Activated CD4-positive, CD25-positive, alpha-beta regulatory T cell (primary cell): ENCODE measurements at regions not wholly inside any gene's neighbourhood (a gene's known extent, or its start where the extent isn't known, plus 50 kb on each side); places are given as distances from the start of the nearest gene placed in this dataset.
"Not testable (repeated sequence)": the region's sequence is repeated elsewhere in the genome, so short reads cannot be mapped to it uniquely, and the experiment has no call there.

Experiments used
- DNase-seq, 4 experiments: peaks; one replicate each; lab custom pipeline; 2025; lab: John Stamatoyannopoulos, UW

DNA sequence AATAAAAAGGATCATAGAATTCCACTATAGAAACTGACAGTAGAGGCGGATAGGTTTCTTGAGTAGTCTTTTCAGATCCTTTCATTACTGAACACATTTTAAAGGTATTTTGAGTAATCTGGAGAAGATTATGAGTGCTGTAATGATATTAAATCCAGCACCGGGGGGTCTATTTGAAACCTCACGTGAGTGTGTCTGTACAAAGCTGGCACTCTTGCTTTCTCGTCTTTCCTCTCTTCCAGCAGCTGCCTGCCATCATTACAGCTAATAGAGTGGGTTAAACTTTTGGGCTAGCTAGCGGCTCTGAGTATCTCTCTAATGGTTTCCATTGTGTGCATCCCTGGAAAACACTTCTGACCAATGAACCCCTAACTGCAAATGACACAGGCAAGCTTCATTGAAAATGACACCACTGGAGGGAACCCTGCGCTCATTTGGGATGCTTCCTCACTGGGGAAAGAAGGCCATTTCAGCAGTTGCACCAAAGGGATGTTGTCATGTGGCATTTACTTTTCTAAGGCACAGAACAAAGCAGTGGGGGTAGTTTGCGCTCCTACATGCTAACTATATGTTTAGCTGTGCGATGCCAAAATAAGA, 101.0 kb downstream of the HRH4 start:
- DNase-seq: no peak

DNA sequence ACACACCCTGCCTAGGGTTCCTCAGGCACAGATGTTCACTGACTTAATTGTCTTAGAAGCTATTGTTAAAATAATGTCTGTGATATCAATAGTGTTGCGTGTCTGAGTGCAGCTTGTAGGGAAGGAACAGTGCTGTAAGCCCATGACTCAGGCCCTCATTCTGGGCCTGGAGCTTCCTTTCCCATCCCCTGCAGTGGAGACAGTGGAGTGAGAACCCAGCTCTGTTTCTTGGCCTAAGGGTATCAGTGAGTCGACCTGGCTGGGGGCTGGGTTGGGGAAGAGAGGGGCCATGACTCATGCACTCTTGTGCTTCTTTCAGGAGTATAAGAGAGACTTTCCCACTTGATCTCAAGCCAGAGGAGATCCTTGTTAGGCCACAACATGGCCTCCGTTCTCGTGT, 106.8 kb downstream of the HRH4 start:
- no peak for DNase-seq

DNA sequence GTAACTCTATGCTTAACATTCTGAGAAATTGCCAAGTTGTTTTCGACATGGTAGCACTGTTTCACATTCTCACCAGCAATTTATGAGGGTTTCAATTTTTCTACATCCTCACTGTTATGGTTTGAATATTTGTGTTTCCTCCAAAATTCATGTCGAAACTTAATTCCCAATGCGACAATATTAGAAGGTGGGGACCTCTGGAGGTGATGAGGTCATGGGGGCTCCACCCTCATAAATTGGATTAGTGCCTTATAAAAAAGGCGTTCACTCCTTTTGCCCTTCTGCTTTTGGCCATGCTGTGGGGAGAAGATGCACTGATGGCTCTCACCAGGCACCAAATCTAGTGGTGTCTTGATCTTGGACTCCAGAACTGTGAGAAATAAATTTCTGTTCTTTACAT, 110.3 kb downstream of the HRH4 start:
- DNase-seq: no peak

DNA sequence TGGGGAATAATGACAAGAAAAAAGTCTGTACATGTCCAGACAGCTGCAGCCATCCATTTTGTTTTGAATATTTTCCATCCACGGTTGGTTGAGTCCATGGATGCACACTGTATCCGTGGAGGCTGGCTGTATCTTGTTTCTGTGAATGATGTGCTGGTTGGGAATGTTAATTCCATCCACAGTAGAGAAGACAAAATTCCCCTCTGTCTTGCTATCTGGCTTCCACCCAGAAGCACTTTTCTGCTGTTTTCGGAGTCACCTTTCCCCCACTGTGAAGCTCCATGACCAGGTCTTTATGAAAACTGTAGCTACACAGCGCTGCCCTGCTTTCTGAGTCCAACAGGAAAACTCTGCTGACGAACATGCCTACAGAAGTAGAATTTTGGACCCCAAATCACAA, 122.3 kb downstream of the HRH4 start:
- no peak for DNase-seq

DNA sequence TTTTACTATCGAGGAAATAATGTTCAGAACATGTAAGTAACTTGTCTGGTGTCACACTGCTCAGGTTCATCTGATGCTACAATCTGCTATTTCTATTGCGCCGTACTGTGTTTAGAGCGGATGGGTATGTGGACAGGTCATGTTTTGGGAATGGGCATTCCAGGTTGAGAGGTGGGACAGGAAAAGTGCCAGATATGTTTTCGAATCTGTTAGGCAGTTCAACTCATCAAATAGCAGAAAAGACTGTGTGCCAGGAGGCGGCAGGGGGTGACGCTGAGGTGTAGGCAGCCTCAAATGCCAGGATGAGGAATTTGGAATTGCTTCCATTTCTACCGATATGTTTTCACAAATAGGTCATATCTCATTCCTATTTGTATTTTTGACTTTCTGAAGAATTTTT, 123.8 kb downstream of the HRH4 start:
- no peak for DNase-seq

GRCh38 chr18:24584813-24585212, 124.4 kb downstream of the HRH4 start:
- no peak for DNase-seq

DNA sequence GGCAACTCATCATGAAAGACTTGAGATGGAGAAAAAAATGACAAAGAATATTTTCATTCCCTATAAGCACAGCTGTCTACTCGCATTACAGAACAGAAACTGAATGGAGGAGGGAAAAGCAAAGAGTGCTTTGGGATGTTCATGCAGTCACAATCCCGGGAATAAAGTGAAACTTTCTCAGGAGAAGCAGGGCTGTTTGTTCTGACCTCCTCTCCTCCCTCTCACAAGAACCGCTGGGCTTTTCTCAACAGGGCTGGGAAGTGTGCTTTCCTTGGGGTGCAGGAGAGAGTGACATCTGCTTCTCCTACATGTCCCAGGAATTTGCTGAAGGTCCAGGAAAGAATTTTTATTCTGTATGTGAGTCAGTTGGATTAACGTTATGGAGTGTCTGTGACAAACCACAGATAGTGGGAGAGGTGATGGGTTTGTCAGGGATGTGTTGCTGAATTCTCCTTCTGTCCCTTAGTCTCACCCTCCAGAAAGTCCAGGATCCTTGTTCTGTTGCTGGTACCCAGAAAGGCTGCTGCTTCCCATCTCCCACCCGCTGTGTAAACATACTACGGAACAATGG, 125.6 kb downstream of the HRH4 start:
- DNase-seq: no peak

DNA sequence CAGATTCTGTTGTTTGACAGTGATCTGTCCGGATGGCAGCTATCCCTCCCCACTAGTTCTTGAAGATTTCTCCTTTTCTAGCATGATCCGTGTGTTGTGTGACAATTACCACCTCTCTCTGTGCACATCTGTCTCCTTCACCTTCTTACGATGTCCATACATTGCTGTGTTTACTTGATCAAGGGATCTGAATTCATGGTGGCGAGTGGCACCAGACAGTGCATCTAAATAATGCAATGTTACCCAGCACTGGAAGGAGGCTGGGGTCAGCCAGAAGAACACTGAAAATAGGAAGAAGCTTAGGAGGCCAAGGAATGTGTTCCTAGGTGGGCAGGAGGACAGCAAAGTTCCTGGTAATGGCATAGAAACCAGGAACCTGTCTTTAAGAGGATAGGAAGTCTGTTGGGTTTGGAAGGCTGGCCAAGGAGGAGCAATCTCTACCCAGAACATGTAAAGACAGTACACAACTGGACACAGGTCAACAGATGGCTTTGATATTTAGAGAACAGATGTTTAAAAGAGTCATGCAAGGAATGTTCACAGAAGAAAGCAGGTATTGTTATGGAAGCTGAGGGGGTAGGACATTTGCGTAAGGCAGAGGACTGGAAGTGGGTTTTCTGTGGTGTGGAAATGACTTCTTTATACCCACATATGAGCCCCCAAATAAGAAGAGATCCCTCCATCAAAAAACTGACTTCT, 126.4 kb downstream of the HRH4 start:
- no peak for DNase-seq

GRCh38 chr18:24588440-24588839, 128.0 kb downstream of the HRH4 start:
- no peak for DNase-seq

DNA sequence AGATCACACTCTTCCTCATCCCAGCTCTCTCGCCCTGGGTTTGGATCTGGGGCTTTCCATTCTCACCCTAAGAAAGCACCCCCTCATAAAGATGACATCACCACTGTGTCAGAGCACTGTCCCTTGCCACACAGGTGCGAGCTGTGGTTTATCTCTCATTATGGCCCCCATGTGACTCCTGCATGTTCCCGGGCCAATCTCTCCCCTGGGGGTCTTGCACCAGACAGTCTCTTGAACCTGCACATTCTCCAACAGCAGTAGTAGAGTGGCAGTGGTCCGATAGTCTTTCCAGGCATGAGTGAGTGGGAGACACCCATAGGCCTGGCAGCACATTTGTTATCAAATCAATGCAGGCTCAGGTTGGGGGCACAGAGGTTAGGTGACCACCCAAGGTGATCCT, 130.5 kb downstream of the HRH4 start:
- no peak for DNase-seq

DNA sequence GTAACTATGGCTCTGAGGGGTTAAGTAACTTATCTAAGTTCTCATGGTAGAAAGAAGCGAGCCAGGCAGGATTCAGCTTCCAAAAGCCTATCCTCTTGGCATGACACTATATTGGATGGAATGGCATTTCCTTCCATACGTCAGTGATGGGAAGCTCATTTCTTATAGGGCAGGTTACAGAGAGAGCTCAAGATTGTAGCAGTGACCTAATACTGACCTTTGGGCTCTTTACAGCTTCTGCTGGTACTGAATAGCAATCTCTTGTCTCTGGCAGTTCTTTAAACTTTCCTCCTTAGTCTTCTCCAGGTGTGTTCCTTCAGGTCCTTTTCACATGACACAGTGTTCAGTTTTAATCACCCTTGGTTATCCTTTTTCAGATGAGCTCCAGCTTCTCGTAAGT, 133.0 kb downstream of the HRH4 start:
- no peak for DNase-seq

DNA sequence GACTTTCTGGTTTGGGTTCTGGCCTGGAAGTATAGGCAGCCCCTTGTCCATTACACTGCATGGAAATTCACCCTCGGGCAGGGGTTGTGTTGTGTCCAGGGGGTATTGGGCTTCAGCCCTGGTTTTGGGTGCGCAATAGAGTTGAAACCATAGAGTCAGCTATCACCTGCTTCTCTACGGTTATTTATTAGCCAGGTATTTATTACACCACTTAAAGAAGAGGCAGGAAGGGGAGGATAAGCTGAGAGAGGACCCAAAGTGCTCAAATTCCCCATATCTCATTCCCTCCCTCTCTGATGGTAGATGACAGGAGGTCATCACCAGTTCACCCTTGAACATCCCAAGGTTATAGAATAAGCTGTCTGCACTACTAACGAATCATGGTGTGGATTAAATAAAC, 133.4 kb downstream of the HRH4 start:
- no peak for DNase-seq

DNA sequence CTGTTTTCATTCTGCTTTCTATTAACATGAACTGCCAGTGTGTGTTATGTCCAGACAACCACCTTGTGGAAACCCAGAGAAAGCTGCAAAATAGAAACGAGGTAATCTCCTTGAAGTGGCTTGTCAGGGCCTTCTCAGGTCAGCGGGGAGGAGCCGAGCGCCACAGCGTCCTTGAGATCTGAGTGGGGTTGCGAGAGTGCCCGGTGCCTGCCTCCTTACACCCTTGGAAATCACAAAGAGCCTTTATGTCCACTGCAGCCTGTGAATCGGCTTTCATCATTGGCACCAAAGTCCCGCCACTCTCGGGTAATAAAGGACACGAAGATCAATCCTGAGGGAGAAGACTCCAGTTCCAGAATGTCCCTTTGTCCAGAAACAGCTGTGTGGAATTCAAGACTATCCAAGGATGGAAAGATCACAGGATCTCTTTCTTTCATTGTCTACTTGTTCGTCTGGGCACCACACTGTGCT, 135.2 kb downstream of the HRH4 start:
- no peak for DNase-seq

- DNase-seq: no peak
Measured at GRCh38 chr18:24600076-24600654, 139.7 kb downstream of the HRH4 start.

DNA sequence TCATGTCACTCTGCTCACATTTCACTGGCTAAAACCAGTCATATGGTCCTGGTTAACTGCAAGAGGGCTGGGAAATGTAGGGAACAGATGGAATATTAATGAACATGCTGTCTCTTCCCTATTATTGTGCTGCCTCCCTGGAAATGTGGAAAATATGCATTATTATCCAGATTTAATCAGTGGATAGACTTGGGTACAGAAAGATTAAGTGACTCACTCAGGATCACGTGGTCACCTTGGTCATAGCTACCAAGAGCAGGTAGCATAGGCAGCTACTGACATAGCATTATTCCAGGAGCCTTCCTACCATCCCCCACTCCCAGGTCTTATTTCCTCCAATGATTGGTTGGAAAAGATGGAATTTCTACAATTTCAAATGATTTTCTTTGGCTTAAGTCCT, 141.1 kb downstream of the HRH4 start:
- no peak for DNase-seq

DNA sequence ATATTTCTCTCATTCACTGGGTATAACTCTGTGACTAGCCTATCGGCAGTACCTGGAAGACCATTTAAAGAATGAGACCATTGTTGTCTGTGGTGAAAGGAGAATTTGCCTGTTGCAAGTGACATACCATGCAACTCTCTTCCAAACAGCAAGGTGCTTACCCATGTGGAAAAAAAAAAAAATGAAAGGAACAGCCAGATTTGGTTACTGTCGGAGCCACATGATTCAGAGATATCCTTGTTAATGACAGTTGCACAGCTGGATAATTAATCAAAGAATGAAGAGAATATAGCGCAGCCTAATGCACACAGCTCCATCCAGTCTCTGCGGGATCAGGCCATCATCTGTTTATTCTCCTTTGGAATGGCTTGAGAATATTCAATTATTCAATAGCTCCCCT, 141.8 kb downstream of the HRH4 start:
- no peak for DNase-seq

DNA sequence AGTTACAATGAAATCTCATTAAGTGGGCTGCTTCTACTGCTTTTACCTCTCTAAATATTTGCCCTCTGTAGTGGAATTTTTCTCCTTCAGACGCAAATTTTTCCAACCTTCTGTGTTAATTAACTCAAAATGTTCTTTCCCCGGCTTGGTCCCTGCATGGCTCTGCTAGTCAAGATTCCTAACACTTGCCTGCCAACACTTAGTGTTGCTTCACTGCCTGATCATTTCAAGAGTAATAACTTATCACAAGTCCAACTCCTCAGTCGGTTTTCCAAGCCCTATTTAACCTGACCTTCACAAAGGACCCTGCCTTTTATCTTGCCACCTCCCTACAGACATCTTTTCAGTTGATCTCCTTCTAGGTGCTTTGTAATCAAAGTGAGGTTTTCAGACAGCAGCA, 142.7 kb downstream of the HRH4 start:
- no peak for DNase-seq

DNA sequence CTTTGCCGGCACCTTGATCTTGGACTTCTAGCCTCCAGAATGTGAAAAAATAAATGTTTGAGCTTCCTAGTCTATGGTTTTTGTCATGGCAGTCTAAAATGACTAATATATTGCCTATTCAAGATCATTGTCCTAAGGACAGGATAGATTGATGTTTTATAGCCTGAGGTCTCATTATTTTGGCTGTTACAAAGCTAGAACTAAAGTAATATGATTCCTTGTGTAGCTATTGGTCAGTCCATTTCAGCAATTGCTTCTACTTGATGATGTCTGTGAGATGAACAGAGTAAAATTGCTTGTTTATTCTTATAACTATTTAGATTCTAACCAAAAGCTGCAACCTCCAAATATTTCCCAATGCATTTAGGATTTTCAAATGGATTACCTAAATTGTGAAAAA, 145.0 kb downstream of the HRH4 start:
- DNase-seq: no peak

- no peak for DNase-seq
Measured at GRCh38 chr18:24609254-24609653, 148.8 kb downstream of the HRH4 start.

- DNase-seq: no peak
Measured at GRCh38 chr18:24611075-24611474, 150.6 kb downstream of the HRH4 start.

DNA sequence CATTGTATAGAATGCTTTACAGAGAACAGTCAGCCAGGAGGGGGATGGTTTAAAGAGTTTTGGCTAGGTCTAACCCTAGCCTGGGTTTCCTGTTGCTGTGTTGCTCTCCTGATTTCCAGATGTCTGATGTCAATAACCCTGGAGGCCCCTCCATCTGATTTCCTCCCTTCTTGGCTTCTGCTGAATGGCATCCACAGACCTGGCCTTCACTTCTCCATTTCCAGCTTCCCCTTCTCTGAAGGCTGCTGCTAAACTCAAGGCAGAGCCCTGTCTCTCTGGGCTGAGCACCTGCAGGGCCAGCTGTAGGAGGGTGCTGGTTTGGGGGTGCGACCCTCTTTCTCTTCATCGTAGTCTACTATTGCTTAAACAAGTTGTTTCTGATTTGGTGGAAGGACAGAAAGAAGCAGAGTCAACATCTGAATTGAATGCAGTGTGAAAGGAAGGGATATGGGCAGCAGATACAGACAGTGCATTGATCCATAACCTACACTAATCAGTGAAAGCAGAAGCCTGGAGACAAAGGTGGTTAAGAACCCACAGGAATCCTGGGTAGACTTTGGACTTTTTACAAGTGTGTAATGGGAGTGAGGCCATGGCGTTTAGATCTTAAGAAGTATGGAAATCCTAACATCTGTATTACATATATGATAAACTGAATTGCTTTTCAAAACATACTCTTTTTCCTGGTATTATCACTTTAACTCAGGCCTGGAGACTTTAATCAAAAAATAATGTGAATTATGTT, 153.6 kb downstream of the HRH4 start:
- DNase-seq: no peak

DNA sequence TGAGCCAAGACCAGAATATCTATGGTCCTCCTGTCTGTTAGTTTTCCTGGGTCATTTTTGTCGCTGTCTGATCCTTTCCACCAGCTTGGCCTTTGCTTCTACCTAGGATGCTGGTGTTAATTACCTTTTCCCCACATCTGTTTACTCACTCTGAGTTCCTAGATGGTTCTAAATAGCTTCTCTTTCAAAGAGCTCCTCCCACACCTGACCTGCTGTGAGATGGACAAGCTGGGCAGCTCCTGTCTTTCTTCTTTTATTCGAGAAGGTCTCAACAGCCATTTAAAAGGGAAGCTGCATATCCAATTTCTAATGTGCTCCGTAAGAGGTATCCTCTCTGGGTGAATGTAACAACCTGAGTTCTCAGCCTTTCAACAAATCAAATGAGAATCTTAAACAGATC, 156.2 kb downstream of the HRH4 start:
- no peak for DNase-seq

DNA sequence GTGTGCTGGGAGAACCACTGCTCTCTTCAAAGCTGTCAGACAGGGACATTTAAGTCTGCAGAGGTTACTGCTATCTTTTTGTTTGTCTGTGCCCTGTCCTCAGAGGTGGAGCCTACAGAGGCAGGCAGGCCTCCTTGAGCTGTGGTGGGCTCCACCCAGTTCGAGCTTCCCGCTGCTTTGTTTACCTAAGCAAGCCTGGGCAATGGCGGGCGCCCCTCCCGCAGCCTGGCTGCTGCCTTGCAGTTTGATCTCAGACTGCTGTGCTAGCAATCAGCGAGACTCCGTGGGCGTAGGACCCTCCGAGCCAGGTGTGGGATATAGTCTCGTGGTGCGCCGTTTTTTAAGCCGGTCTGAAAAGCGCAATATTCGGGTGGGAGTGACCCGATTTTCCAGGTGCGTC, 164.0 kb downstream of the HRH4 start:
- DNase-seq: not testable (repeated sequence)
